MCF 10A (cell line): ENCODE measurements at regions not wholly inside any gene's neighbourhood (a gene's known extent, or its start where the extent isn't known, plus 50 kb on each side); places are given as distances from the start of the nearest gene placed in this dataset.

Source experiments
- BruUV-seq: library from RNA; stranded (reverse); fragments of 400-500 nt; replicated peaks from 2 replicates; lab custom pipeline; 2021; lab: Mats Ljungman, UMichigan
- CTCF ChIA-PET: fragments of 300-600 bp; sonication (Branson Sonifier 250); formaldehyde crosslinking; extraction: SDS; loops from one replicate; lab custom pipeline; 2021; ENCODE audit warnings: antibody characterized with exemption, inconsistent platforms; lab: Yijun Ruan, JAX
- POLR2A ChIA-PET: fragments of 300-600, 350-650 bp; sonication (Branson Sonifier 250); formaldehyde crosslinking; extraction: SDS; loops from one replicate; lab custom pipeline; 2020; ENCODE audit warnings: antibody characterized with exemption, inconsistent platforms; lab: Yijun Ruan, JAX
- DNase-seq: peaks from one replicate; pipeline ENCODE4 v3.0.0-alpha.2; 2018; ENCODE audit not compliant: unreplicated experiment
- H3K27ac Mint-ChIP-seq: one replicate; pipeline ENCODE4 v1.8.0; 2022; ENCODE audit warnings: mild to moderate bottlenecking, low read depth, mixed read lengths; ENCODE audit not compliant: unreplicated experiment
- H3K27me3 Mint-ChIP-seq: one replicate; pipeline ENCODE4 v1.8.0; 2022; ENCODE audit warnings: mixed read lengths; ENCODE audit not compliant: insufficient read depth, unreplicated experiment
- H3K36me3 Mint-ChIP-seq: one replicate; pipeline ENCODE4 v1.8.0; 2022; ENCODE audit warnings: mild to moderate bottlenecking, moderate library complexity, mixed read lengths; ENCODE audit not compliant: insufficient read depth, unreplicated experiment
- H3K4me1 Mint-ChIP-seq: one replicate; pipeline ENCODE4 v1.8.0; 2022; ENCODE audit warnings: mixed read lengths; ENCODE audit not compliant: insufficient read depth, unreplicated experiment
- H3K4me3 Mint-ChIP-seq: one replicate; pipeline ENCODE4 v1.8.0; 2022; ENCODE audit warnings: mild to moderate bottlenecking, moderate library complexity, mixed read lengths; ENCODE audit not compliant: unreplicated experiment
- H3K9me3 Mint-ChIP-seq: one replicate; pipeline ENCODE4 v1.8.0; 2022; ENCODE audit warnings: mixed read lengths; ENCODE audit not compliant: unreplicated experiment
- intact Hi-C: fragments of 100-400 bp; cut with micrococcal nuclease; formaldehyde crosslinking; loops from 2 replicates; pipeline ENCODE4 v1.14.1; 2022
- TF ChIP-seq, protein P1 (sequence below): fragments of 200-600 bp; IDR thresholded peaks from one replicate; pipeline ENCODE4 v1.8.0; 2022; ENCODE audit warnings: antibody characterized with exemption, mild to moderate bottlenecking; ENCODE audit not compliant: unreplicated experiment

GRCh38 chr5:174281855-174282254 is 236.3 kb downstream of the NSG2 start:
- intact Hi-C loops: no loop called here
- ChIA-PET CTCF (interaction anchor here (0.6 to 3.5 kb wide), 4 partner anchors 14 to 35 kb away, joined by 3 to 19 read pairs (median 6); no protein-coding TSS in a partner anchor), POLR2A (no interaction called here)
- no peaks in the 10 kb centered on the region for H3K4me1 Mint-ChIP-seq
- BruUV-seq: no TSS peak
- H3K27ac Mint-ChIP-seq: no peak overlapping the region
- TF ChIP-seq, protein P1, sequence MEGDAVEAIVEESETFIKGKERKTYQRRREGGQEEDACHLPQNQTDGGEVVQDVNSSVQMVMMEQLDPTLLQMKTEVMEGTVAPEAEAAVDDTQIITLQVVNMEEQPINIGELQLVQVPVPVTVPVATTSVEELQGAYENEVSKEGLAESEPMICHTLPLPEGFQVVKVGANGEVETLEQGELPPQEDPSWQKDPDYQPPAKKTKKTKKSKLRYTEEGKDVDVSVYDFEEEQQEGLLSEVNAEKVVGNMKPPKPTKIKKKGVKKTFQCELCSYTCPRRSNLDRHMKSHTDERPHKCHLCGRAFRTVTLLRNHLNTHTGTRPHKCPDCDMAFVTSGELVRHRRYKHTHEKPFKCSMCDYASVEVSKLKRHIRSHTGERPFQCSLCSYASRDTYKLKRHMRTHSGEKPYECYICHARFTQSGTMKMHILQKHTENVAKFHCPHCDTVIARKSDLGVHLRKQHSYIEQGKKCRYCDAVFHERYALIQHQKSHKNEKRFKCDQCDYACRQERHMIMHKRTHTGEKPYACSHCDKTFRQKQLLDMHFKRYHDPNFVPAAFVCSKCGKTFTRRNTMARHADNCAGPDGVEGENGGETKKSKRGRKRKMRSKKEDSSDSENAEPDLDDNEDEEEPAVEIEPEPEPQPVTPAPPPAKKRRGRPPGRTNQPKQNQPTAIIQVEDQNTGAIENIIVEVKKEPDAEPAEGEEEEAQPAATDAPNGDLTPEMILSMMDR: no peak
- DNase-seq: no peak
- no peak overlapping the region for H3K4me3 Mint-ChIP-seq
- no peaks in the 10 kb centered on the region for H3K9me3 Mint-ChIP-seq
- H3K36me3 Mint-ChIP-seq: no peaks in the 10 kb centered on the region
- peaks cover 64% of the 10 kb centered on the region for H3K27me3 Mint-ChIP-seq

DNA sequence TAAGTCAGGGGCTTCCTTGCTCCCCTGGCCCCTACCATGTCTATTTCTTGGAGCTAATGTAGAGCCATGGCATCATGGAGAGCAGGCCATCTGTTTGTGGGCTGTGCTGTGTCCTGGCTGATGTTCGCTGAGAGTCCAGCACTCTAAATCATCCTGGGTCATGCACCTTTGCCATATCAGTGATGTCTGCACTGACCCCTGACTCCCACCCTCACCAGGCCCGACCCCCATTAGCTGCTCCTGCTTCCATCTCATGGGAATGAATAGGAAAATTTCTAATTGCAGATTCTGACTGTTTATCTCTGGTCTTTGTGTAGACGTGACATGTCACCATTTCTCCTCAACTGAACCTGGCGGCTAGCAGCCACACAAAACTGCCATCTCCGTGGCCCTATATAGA is 236.9 kb downstream of the NSG2 start:
- Mint-ChIP-seq H3K9me3 (no peaks in the 10 kb centered on the region), H3K4me3 (no peak overlapping the region), H3K27ac (no peak overlapping the region), H3K27me3 (peaks cover 67% of the 10 kb centered on the region), H3K4me1 (no peaks in the 10 kb centered on the region), H3K36me3 (no peaks in the 10 kb centered on the region)
- no peak for DNase-seq
- POLR2A ChIA-PET: no interaction called here
- intact Hi-C loops: no loop called here
- CTCF ChIA-PET: interaction anchor here (0.6 to 3.5 kb wide), 5 partner anchors 13 to 309 kb away, joined by 3 to 19 read pairs (median 3); no protein-coding TSS in a partner anchor
- TF ChIP-seq, protein P1: no peak
- BruUV-seq: no TSS peak

DNA sequence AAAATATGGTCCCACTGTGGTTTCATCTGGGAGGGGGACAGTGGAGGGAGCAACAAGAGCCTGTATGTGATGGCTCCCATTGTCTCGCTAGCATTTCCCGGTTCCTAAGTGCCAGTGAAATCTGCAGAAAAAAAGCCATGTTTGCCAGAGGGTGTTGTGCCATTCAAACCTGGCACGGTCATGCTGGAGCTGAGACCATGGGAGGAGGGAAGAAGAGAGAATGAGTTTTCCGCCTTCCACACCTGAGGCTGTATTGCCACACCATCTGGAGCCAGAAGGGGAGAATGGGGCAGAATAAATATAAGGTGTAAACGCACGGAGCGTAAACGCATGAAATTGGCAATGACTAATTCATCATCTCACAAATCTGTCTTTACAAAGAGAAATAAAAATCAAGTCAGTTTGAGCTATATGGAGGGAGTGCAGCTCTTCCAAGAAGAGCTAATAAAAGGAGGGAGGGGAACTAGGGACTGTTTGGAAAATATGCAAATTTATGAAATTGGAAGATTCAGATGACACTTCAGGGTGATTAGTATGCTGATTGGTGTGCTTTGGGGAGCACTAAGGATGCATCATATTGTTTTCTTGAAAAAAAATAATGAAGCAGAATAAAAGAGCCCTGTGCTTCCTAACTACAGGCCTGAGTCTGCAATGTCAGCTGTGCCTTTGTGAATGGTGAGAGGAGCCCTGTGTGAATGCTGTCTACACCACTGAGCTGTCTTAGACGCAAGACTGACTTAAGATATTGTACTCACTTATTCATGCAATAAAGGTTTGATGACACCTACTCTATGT is 237.9 kb downstream of the NSG2 start:
- intact Hi-C loops: no loop called here
- no TSS peak for BruUV-seq
- CTCF ChIA-PET: interaction anchor here (1.0 to 1.1 kb wide), 2 partner anchors 28 to 238 kb away, joined by 3 to 4 read pairs; partner anchors contain the start of gene NSG2

GRCh38 chr5:174284873-174285272 is 239.4 kb downstream of the NSG2 start:
- POLR2A ChIA-PET: no interaction called here
- no TSS peak for BruUV-seq
- DNase-seq: no peak

More for the DNA sequence above, 237.9 kb downstream of the NSG2 start:
- Mint-ChIP-seq H3K27me3 (peaks cover 67% of the 10 kb centered on the region), H3K4me1 (no peaks in the 10 kb centered on the region), H3K4me3 (no peak overlapping the region), H3K27ac (no peak overlapping the region), H3K9me3 (no peaks in the 10 kb centered on the region), H3K36me3 (no peaks in the 10 kb centered on the region)
- TF ChIP-seq, protein P1: no peak
- DNase-seq: no peak
- POLR2A ChIA-PET: no interaction called here

More at GRCh38 chr5:174284873-174285272, 239.4 kb downstream of the NSG2 start:
- Mint-ChIP-seq H3K4me3 (no peak overlapping the region), H3K36me3 (no peaks in the 10 kb centered on the region), H3K27ac (no peak overlapping the region), H3K27me3 (peaks cover 67% of the 10 kb centered on the region), H3K9me3 (no peaks in the 10 kb centered on the region), H3K4me1 (no peaks in the 10 kb centered on the region)
- CTCF ChIA-PET: no interaction called here
- intact Hi-C loops: no loop called here
- TF ChIP-seq, protein P1: no peak
